HCT116 (cell line): ENCODE measurements at regions not wholly inside any gene's neighbourhood (a gene's known extent, or its start where the extent isn't known, plus 50 kb on each side); places are given as distances from the start of the nearest gene placed in this dataset.

Experiments
- ATAC-seq: fragments of 200-7000 bp; cut with Tn5 transposase; 2 replicates; pipeline ENCODE4 v1.9.1; 2020; ENCODE audit warnings: mild to moderate bottlenecking, moderate library complexity
- BruUV-seq: library from RNA; stranded (reverse); fragments of 400-500 nt; replicated peaks from 2 replicates; lab custom pipeline; 2021; lab: Mats Ljungman, UMichigan
- CTCF ChIA-PET: fragments of 300-600 bp; sonication (Branson Sonifier 250); formaldehyde crosslinking; loops from one replicate; lab custom pipeline; 2021; ENCODE audit warnings: antibody characterized with exemption; lab: Charles Lee
- POLR2A ChIA-PET: fragments of 300-600, 350-600 bp; sonication (Branson Sonifier 250); formaldehyde crosslinking; loops from one replicate; lab custom pipeline; 2021; ENCODE audit warnings: antibody characterized with exemption; lab: Charles Lee
- RAD21 ChIA-PET, 2 experiments: fragments of 300-600 bp; sonication (Branson Sonifier 250); formaldehyde crosslinking; loops; one replicate each; lab custom pipeline; 2023; ENCODE audit warnings: low total read pairs in 2 of 2; ENCODE audit not compliant: uncharacterized antibody in 2 of 2, unreplicated experiment in 2 of 2, low non-redundant PET in 1 of 2; lab: Charles Lee
- DNase-seq: peaks from one replicate; pipeline ENCODE4 v3.0.0-alpha.2; 2010; ENCODE audit warnings: low read depth, low spot score
- H2AFZ ChIP-seq: fragments of 200-600 bp; shearing (Covaris generic), sonication (generic); 2 replicates; pipeline ENCODE4 v1.6.1; 2017; ENCODE audit warnings: low read depth, mixed run types, mixed read lengths, antibody characterized with exemption, low read length; ENCODE audit not compliant: poor library complexity, severe bottlenecking
- H3K27ac ChIP-seq: 2 replicates; pipeline ENCODE4 v1.5.1; 2012; ENCODE audit warnings: low read depth, low read length
- H3K27me3 ChIP-seq: fragments of 200-600 bp; sonication (generic); 2 replicates; pipeline ENCODE4 v1.6.1; 2016; ENCODE audit warnings: mixed run types, low read length, mixed read lengths; ENCODE audit not compliant: insufficient read depth
- H3K36me3 ChIP-seq, 2 experiments: fragments of 200-500 bp in 1 of 2; fragments of 200-600 bp in 1 of 2; sonication (Bioruptor generic) in 1 of 2; sonication (generic) in 1 of 2; 2 replicates each; pipeline versions ENCODE4 v1.5.1 to v1.6.1; 2014 to 2016; ENCODE audit warnings: low read length in 2 of 2, inconsistent platforms in 1 of 2, mixed read lengths in 1 of 2, mixed run types in 1 of 2; ENCODE audit not compliant: insufficient read depth in 2 of 2, control insufficient read depth in 1 of 2
- H3K4me1 ChIP-seq, 2 experiments: fragments of 200-600 bp in 1 of 2; sonication (generic) in 1 of 2; 2 replicates each; pipeline versions ENCODE4 v1.5.1 to v1.6.1; 2012 to 2017; ENCODE audit warnings: low read length in 2 of 2, inconsistent platforms in 1 of 2, mild to moderate bottlenecking in 1 of 2, mixed read lengths in 1 of 2, mixed run types in 1 of 2, moderate library complexity in 1 of 2; ENCODE audit not compliant: insufficient read depth in 2 of 2, control insufficient read depth in 1 of 2
- H3K4me2 ChIP-seq: fragments of 200-600 bp; sonication (generic); 2 replicates; pipeline ENCODE4 v1.6.1; 2017; ENCODE audit warnings: mixed run types, low read length, mixed read lengths
- H3K4me3 ChIP-seq, 2 experiments: fragments of 200-600 bp in 1 of 2; sonication (generic) in 1 of 2; replicated peaks in 1 of 2; 2 replicates each; pipeline ENCODE4 v1.5.1; 2011 to 2016; ENCODE audit warnings: low read length in 2 of 2, control low read depth in 1 of 2, low read depth in 1 of 2, mild to moderate bottlenecking in 1 of 2, mixed read lengths in 1 of 2, mixed run types in 1 of 2
- H3K79me2 ChIP-seq: fragments of 200-600 bp; sonication (generic); 2 replicates; pipeline ENCODE4 v1.6.1; 2017; ENCODE audit warnings: mild to moderate bottlenecking, mixed run types, low read length, moderate library complexity, mixed read lengths; ENCODE audit not compliant: insufficient read depth
- H3K9ac ChIP-seq: fragments of 200-600 bp; sonication (generic); 2 replicates; pipeline ENCODE4 v1.6.1; 2016; ENCODE audit warnings: low read length, mixed read lengths
- H3K9me2 ChIP-seq: fragments of 200-600 bp; sonication (generic), shearing (Covaris generic); 2 replicates; pipeline ENCODE4 v1.6.1; 2017; ENCODE audit warnings: mixed run types, mild to moderate bottlenecking, moderate library complexity; ENCODE audit not compliant: insufficient read depth
- H3K9me3 ChIP-seq, 2 experiments: fragments of 200-500 bp in 1 of 2; fragments of 200-600 bp in 1 of 2; sonication (Bioruptor generic) in 1 of 2; sonication (generic) in 1 of 2; 2 replicates each; pipeline ENCODE4 v1.6.1; 2014 to 2017; ENCODE audit warnings: low read length in 2 of 2, mixed read lengths in 2 of 2, inconsistent platforms in 1 of 2, low read depth in 1 of 2, mild to moderate bottlenecking in 1 of 2, mixed run types in 1 of 2, moderate library complexity in 1 of 2; ENCODE audit not compliant: control insufficient read depth in 1 of 2, insufficient read depth in 1 of 2
- H4K20me1 ChIP-seq: fragments of 200-600 bp; sonication (generic), shearing (Covaris generic); 2 replicates; pipeline ENCODE4 v1.6.1; 2017; ENCODE audit warnings: mixed run types, mild to moderate bottlenecking, moderate library complexity; ENCODE audit not compliant: insufficient read depth
- ATF3 ChIP-seq: IDR thresholded peaks from 2 replicates; pipeline ENCODE4 v1.6.1; 2012
- CEBPB ChIP-seq: IDR thresholded peaks from 2 replicates; pipeline ENCODE4 v1.6.1; 2012; ENCODE audit warnings: low read depth
- RAD21 ChIP-seq: IDR thresholded peaks from 2 replicates; pipeline ENCODE4 v1.6.1; 2012; ENCODE audit warnings: low read depth, mild to moderate bottlenecking
- REST ChIP-seq: IDR thresholded peaks from 2 replicates; pipeline ENCODE4 v1.6.1; 2012; ENCODE audit warnings: low read depth
- SP1 ChIP-seq: IDR thresholded peaks from 2 replicates; pipeline ENCODE4 v1.6.1; 2012; ENCODE audit warnings: low read depth
- SRF ChIP-seq: IDR thresholded peaks from 2 replicates; pipeline ENCODE4 v1.6.1; 2012; ENCODE audit warnings: low read depth
- TCF7L2 ChIP-seq: IDR thresholded peaks from 2 replicates; pipeline ENCODE4 v1.7.0; 2011; ENCODE audit warnings: borderline replicate concordance, inconsistent platforms; ENCODE audit not compliant: insufficient read depth, insufficient read length; ENCODE audit errors: extremely low read depth
- ZBTB33 ChIP-seq: IDR thresholded peaks from 2 replicates; pipeline ENCODE4 v1.6.1; 2011; ENCODE audit warnings: mild to moderate bottlenecking, low read length, moderate library complexity; ENCODE audit not compliant: insufficient replicate concordance; ENCODE audit errors: extremely low read depth
- intact Hi-C: fragments of 100-400 bp; cut with micrococcal nuclease; formaldehyde crosslinking; loops from 2 replicates; pipeline ENCODE4 v1.10.0; 2022

- Histone ChIP-seq H3K9me3 (no peaks in the 10 kb centered on the region), H3K36me3 (no peaks in the 10 kb centered on the region), H3K27ac (no peak overlapping the region), H3K4me2 (no peak overlapping the region), H3K4me3 (no peak overlapping the region), H2AFZ (no peak overlapping the region), H4K20me1 (no peaks in the 10 kb centered on the region), H3K9ac (no peak overlapping the region), H3K27me3 (no peaks in the 10 kb centered on the region), H3K9me2 (no peaks in the 10 kb centered on the region), H3K4me1 (no peaks in the 10 kb centered on the region), H3K79me2 (no peaks in the 10 kb centered on the region)
- ChIA-PET POLR2A (no interaction called here), CTCF (no interaction called here), RAD21 (no interaction called here)
- intact Hi-C loops: no loop called here
- no peak for ATAC-seq
- BruUV-seq: no TSS peak
- no peak for TF ChIP-seq SRF
- DNase-seq: no peak
Measured at GRCh38 chr7:35505066-35505465, 189.9 kb downstream of the HERPUD2 start.

GRCh38 chr7:35504365-35504764, 190.6 kb downstream of the HERPUD2 start:
- H3K27ac ChIP-seq: no peak overlapping the region
- RAD21 ChIA-PET: no interaction called here
- no peak overlapping the region for H3K9ac ChIP-seq
- BruUV-seq: no TSS peak
- DNase-seq: no peak
- no peaks in the 10 kb centered on the region for H3K79me2 ChIP-seq
- no peak for TF ChIP-seq TCF7L2
- no peak for ATAC-seq
- CTCF ChIA-PET: no interaction called here
- no peaks in the 10 kb centered on the region for H4K20me1 ChIP-seq
- POLR2A ChIA-PET: no interaction called here
- no peaks in the 10 kb centered on the region for H3K9me2 ChIP-seq
- no peaks in the 10 kb centered on the region for H3K36me3 ChIP-seq
- no peak overlapping the region for H3K4me2 ChIP-seq
- H3K27me3 ChIP-seq: no peaks in the 10 kb centered on the region
- intact Hi-C loops: no loop called here
- H3K4me3 ChIP-seq: no peak overlapping the region
- H2AFZ ChIP-seq: no peak overlapping the region
- H3K4me1 ChIP-seq: no peaks in the 10 kb centered on the region
- H3K9me3 ChIP-seq: no peaks in the 10 kb centered on the region

GRCh38 chr7:35501681-35502080, 193.3 kb downstream of the HERPUD2 start:
- intact Hi-C loops: no loop called here
- Histone ChIP-seq H3K79me2 (no peaks in the 10 kb centered on the region), H3K4me1 (no peaks in the 10 kb centered on the region), H3K9me3 (no peaks in the 10 kb centered on the region), H3K9me2 (no peaks in the 10 kb centered on the region), H4K20me1 (no peaks in the 10 kb centered on the region), H3K27me3 (no peaks in the 10 kb centered on the region), H2AFZ (no peak overlapping the region), H3K4me2 (no peak overlapping the region), H3K9ac (no peak overlapping the region), H3K27ac (no peak overlapping the region), H3K4me3 (no peak overlapping the region), H3K36me3 (no peaks in the 10 kb centered on the region)
- no TSS peak for BruUV-seq
- CTCF ChIA-PET: no interaction called here
- POLR2A ChIA-PET: no interaction called here
- RAD21 ChIA-PET: no interaction called here
- ATAC-seq (no peak), DNase-seq (no peak)
- TF ChIP-seq REST (no peak), RAD21 (no peak), CEBPB (no peak), ZBTB33 (no peak), SP1 (no peak), ATF3 (no peak)
